ENCODE measurements at regions not wholly inside any gene's neighbourhood (a gene's known extent, or its start where the extent isn't known, plus 50 kb on each side); places are given as distances from the start of the nearest gene placed in this dataset.

DNA sequence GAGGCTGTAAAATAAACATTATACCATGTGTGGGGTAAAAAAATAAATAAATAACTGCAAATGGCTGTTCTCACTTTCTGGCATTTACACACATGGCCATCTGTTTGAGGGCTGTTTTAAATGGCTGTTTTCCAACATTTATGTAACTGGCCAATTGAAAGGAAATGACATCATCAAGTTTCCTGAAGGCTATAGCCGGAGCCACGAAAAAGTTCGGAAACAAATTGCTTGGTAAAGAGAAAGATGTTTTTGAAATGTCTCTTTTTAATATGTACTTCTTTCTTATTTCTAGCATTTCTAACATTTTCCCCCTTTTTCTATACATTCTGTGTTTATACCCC is 95.4 kb upstream of the DAB2 start:
- DNase-seq (ENCODE audit: low read depth): peak; percentile 87

DNA sequence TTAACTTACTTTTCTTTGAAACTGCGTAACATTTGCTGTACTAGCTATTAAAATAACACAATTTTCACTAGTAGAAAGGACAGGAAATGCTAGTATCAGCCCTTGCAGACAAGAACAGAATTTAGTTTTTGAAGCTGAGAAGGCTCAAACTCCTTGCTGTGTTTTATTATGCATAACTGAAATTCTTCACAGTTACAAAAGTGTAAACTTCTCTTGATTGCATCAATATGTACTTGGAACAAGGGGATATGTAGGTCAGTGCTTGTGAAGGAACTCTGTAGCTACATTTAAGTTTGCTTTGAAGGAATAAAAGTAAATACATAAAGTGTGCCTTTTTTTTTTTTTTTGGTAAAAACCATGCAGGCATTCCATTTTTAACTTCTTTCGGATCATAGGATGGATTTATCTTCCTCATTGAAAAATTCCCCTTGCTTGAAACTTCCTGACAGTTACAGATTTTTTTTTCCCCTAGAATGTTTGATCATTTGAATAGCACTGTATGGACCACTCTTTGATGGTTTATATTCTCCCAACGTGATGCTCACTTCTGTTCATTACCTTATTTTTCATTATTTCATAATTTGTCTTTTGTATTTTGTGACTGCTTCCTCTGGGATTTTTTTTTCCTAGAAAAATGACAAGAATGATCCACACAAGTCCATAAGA is 94.9 kb upstream of the DAB2 start:
- peak; percentile 20 for DNase-seq (ENCODE audit: low read depth)

DNA sequence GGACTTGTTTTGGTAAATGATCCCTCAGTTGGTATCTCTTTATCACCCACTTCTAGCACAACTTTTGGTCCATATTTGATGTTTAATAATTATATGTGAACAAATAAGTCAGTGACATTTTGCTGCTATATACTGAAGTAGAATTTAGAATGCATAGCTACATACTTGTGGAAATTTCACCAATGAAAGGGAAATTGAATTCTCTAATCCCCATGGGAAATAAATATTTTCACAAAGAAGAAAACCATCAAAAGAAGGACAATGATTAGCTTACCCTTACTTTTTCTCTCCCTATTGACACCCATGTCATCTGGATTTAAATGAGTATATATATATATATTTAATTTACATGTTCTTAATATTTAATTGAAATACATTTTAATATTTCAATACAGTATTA is 94.3 kb upstream of the DAB2 start:
- no peak for DNase-seq (ENCODE audit: low read depth)

DNA sequence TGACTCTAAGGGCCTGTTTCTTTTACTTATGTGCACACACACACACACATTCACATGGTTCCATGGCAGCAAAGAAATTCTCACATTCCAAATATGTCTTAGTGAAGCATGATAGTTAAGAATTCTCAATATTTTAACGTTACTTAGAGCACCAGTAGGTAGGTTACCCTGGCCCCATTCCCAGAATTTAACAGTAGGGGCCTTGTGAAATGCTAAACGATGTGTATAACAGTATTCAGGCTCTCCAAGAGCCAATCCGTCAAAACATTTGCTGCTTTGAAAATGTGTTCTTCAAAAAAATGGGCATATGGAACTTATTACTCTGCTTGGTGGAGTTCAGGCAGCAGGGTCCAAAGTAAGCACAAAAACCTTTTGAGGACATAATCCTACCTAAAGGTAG is 93.7 kb upstream of the DAB2 start:
- DNase-seq (ENCODE audit: low read depth): peak; percentile 68

DNA sequence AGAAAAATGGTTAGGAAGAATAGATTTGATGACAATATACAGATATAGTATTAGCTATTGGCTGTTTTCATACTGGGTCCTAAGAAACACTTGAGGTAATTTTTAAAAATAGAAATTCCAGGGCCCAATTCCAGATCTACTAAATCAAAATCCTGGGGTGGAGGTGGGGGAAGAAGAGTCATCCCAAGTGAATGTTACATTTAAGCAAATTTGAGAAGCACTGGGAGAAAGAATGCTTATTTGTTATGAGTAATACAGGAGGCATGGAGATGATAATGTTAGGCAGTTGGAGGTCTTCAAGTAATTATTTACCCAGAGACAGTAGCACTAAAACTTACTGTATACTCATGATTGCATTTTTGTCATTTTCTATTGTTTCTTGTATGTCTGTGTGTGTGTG is 93.0 kb upstream of the DAB2 start:
- DNase-seq (ENCODE audit: low read depth): peak; percentile 85

DNA sequence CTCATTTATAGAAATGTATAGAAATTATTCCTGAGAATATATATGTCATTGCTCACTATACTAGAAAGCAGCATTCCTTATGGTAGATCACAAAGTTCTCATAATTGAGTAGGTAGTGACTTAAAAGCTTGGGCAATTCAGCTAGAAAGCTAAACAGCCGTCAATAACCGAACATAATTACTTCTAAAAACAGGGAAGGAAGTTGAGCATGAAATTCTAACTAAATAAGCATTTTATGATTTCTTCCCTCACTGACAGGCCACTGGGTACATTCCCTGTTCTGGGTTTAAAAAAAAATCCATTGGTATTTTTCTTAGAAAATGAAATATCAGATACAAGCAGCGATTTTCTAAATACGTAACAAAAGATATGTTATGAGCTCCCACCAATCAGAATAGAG is 91.1 kb upstream of the DAB2 start:
- DNase-seq (ENCODE audit: low read depth): no peak

DNA sequence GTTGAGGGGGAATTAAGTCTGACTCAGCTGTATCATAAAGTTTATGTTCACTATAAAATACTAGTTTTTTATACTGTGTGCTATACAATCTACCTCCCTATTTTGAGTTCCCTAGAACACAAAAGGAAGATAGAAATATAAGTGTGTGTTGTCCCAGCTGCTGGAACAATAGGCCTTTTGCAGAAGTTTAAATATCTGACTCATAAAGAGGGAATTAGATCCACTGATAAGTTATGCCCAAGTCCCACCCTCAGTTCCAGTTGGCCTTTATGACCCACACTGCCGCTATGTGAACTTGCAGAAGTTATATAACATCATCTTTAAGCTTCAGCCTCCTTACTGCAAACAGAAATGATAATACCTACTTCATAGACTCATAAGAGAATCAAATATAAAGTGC is 88.5 kb upstream of the DAB2 start:
- peak; percentile 76 for DNase-seq (ENCODE audit: low read depth)

DNA sequence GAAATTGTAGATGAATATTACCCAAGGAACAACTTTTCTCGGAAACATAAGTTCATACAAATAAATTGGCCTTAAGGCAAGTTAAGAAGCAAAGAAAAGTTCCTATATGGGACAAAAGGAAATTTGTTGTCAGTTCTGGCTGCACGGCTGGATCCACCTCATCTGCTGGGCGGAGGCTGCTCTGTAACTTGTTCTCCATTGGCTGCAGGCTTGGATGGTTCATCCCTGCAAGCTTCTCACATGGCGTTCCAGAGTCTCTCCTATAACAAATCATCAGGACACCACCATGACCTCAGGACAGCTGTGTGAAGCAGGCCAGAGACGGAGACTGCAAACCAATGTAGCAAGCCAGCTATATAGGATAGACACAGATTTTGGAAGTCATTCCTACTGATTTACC is 81.4 kb upstream of the DAB2 start:
- no peak for DNase-seq (ENCODE audit: low read depth)

DNA sequence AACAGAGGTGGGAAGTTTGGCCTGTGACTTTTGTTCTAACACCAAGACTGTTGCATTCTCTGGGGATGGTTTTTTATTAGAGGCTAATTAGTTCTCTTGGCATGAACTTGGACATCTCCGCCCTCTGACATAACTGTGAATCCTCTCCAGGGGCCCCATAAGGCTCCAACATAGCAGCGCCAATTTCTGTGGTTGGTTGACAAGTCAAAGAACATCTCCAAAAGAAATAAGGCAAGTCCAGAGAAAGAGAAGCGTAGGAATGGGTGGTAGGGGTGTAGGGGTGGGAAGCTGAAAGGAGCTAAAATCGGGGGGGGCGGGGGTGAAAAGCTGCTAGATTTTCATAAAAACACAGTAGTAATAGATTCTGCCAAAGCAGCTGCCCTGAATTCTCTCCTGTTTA is 81.0 kb upstream of the DAB2 start:
- no peak for DNase-seq (ENCODE audit: low read depth)

DNA sequence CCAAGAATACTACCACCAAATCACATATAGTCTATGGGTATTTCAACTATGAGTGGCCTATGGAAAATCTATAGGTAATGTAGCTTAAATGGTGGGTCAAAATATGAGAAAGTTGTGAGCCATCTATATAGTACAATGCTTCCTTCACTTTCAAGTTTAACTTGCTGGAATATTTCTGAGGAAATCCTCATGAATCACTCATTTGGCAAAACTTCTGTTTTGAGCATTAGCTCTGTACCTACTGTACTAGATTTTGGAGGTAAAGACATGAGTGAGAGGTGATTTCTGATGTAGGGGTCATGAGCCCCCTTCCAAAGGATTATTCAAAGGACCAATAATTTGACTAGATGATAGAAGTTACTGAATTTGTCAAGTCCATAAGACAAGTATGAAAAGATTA is 80.6 kb upstream of the DAB2 start:
- DNase-seq (ENCODE audit: low read depth): no peak

DNA sequence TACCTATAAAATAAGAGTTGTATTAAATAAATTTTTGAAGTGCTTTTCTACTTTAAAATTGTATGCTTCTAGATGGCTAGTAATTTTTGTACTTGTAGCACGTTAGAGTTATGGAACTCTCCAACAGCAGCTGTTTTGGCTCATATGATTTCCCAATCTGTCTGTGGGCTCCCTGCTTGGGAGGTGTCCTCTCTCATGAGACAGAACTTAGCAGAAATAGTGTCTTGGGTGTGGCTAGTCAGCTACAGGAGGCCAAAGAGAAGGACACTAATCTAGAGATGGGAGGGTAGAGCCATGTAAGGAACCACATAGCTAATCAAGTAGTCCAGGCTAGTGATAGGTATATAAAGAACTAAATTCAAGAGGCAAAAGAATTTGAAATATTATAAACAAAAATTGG is 78.4 kb upstream of the DAB2 start:
- no peak for DNase-seq (ENCODE audit: low read depth)

DNA sequence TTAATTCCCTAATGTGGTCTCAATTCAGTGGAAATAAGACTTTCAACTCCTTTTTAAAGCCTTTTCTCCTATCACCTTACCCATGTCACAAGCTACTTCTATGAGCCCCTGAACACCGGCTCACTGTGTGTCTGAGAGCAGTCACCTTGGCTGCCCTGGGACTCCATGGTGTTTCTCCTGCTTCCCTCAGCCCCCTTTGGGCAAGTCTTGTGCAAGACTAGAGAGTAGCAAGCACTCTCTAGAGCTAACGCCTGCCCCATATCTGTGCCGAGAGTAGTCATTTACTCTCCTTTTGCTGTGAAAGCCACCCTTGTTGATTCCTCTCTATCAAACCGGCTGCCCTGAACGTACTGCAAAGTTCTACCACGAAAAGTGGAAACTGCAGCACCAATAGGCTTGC is 77.9 kb upstream of the DAB2 start:
- DNase-seq (ENCODE audit: low read depth): no peak

DNA sequence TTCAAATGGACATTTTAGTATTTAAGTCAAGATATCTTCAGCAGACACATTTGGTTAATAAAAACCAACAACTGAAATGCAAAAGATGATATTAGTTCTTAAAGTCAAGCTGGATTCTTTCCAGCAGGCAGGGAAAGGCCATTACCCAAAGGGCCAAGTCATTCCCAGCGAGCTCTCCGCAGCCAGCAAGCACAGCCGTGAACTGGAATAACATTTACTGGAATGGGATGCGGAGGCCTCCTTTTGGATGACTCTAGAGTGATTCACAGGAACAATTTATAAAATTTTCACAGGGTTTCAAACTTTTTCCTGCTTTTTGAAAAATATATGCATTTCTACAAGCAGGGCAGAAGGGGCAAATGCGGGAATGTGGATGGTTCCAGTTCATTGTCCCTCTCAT is 76.6 kb upstream of the DAB2 start:
- peak; percentile 66 for DNase-seq (ENCODE audit: low read depth)

DNA sequence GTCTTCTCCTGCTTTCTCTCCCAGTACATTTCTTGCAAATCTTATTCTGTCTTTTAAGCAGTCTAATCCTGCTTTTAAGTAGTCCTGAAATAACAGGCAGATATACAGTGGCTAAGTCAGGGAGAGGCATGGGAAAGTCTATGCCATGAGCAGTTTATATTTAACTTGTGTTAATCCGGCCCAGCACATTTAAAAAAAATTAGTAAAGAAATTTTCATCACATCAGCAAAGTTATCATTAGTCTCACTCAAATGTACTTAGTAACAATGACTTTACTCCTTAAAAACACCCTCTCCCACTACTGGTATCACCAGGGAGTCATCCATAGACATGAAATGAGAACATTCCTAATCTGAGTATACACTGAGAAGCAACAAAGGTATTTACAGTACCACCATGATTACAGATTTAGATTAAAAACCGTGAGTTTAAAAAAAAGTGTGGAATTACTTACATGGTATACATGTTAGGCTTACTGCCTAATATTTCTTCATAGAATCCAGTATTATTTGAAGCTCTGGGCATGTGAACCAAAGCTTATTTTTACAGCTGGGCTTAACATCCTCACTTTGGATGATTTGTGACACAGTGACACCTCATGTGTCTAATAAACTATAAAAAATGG is 75.9 kb upstream of the DAB2 start:
- no peak for DNase-seq (ENCODE audit: low read depth)

DNA sequence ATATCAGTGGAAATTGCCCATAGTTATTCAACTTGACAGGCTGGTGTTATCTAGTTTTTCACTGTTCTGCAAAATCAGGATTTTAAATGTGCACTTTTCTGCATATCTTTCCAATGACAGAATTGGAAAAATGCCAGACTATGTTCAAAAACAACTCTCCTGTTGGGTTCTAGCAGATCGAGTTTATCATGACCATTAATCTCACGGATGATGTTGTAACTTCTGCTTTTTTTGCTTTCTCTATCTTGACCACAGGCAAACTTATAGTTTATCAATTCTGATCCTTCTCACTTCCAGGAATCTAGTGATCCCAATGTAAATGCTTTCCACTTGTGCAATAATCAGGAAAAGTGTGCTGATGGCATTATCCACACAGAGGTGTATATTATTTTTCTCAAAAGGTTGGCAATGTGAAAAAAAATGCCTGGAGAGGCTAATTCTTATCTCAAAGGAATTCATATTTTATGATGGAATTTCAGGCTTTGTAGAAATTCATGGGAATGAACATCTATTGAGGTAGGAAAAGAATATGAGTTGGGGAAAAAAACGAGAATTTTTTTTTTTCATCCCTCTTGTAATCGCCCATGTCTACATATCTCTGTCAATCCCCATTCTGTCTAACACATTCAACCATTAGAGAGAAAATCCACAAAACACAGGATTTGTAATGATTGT is 73.6 kb upstream of the DAB2 start:
- DNase-seq (ENCODE audit: low read depth): peak; percentile 35

DNA sequence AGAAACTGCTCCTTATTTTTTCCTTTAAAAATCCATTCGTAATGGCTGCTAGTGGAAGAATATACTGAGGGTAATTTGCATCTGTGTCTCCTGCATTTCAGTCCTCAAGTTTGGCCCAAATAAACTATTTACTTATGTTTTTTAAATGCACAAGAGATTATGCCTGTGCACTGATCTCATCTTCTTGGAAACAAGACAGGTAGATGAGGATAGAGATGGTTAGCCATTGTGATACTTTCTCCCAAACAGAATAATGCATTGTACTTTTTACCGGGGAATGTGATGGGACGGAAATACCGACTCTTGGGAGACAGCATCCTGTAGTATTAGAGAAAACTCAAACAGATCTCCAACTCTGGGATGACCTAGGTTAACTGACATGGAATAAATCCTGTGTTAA is 72.5 kb upstream of the DAB2 start:
- DNase-seq (ENCODE audit: low read depth): no peak

DNA sequence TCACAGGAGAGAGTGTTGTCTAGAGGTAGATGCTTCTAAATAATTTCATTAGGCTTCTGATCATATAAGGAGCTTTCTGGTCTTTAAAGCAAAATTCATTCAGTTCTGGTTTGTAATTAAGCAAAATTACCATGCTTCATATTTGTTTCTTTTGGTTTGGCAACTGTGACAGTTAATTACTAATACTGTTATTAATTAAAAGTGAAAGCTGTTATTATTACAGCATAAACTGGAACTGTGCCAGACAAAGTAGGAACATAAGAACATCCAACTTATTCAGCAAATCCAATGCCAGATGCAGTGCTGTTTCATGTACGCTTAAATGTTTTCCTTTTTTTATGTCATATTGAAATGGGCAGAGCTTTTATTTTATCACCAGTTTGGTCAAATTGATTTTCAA is 70.4 kb upstream of the DAB2 start:
- no peak for DNase-seq (ENCODE audit: low read depth)

DNA sequence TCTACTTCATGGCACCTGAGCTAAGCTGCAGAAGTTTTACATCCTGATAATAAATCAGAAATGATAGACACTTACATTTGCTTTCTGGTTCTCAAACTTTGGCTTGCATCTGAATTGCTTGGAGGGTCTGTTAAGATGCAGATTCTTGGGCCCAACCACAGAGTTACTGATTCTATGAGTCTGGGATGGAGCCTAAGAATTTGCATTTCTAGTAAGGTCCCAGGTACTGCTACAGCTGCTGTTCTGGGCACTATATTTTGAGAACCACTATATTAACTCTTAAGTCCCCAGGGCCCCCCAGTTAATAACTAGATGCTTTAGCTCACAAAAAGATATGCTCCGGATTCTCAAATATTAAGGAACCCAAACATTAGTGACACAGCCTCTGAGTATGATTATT is 69.8 kb upstream of the DAB2 start:
- no peak for DNase-seq (ENCODE audit: low read depth)

DNA sequence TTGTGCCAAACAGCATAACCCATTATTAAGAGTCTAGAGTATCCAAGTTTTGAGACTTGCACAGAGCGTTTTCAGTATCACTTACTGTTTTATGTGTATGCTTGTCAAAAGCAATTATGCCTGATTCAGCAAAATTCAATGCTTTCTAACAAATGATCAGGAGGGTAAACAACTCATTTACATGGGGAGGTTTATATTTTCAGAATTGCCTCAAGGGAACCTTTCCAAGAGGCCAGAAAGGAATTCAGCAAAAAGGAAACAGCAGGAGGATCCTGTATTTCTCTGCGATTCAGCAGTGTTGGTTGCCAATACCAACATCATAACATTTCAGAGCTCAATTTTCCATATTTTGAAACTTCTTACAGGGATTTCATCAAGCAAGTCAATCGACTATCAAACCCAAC is 69.3 kb upstream of the DAB2 start:
- no peak for DNase-seq (ENCODE audit: low read depth)

DNA sequence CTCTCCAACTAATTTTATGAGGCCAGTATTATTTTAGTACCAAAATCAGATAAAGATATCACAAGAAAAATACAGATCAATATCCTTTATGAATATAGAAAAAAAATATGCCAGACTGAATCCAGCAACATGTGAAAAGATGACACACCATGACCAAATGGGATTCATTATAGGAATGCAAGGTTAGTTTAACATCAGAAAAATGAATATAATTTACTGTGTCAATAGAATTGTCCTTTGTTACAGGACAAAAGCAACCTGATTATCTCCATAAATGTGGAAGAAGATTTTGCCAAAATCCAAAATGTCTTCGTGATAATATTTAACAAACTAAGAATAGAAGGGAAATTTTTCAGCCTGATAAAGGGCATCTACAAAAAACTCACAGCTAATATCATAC is 66.4 kb upstream of the DAB2 start:
- no peak for DNase-seq (ENCODE audit: low read depth)

DNA sequence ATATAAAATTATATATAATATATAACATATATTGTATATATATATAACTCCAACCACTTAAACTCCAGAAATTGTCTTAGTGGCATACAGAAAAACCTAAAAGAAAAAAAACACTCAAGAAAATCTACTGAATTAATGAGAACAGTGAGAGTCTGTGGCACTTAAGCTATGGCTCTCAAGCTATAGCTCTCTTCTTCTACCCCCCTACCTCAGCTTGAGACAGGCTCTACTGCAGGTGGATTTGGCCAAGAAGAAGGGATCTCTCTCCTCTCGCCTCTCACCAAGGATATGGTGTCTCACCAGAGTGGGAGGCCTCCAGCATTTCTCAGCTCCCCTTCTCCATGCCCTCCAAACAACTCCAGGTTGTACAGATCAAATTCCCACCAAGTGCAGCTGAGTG is 64.5 kb upstream of the DAB2 start:
- DNase-seq (ENCODE audit: low read depth): no peak

DNA sequence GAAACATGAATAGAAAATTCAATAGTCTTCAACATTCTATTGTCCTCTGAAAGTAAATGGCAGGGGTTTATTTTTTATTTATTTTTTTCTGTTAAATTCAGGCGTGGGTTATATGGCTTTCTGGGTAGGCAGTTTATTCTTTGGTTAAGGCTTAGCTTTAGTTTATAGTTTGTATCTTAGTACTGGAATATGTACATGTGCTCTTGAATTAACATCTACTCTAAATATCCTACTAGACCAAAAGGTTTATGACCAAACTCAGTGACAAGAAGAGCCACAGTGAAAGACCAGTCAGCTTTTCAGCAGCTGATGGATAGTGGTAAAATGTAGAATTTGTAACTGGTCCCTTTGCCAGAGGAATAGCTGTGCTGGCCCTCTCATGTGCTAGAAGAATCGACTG is 62.0 kb upstream of the DAB2 start:
- no peak for DNase-seq (ENCODE audit: low read depth)

DNA sequence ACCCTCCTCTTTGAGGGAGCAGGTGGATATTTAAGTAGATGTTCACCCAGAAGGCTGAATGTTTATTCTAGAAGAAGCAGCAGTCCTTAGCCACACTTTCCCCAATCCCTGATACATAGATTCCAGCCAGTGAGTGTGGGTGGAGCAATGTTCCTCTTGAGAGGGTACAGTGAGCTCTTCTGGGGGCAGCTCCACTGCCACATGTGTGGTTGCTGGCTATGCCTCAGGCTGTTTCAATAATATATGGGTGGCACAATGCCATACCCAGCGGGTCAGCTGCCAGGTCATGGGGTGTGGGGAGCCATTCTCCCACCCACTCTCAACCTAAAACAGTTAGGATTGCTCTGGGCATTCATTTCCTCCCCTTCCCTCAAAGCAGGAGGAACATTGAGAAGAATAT is 61.6 kb upstream of the DAB2 start:
- no peak for DNase-seq (ENCODE audit: low read depth)

DNA sequence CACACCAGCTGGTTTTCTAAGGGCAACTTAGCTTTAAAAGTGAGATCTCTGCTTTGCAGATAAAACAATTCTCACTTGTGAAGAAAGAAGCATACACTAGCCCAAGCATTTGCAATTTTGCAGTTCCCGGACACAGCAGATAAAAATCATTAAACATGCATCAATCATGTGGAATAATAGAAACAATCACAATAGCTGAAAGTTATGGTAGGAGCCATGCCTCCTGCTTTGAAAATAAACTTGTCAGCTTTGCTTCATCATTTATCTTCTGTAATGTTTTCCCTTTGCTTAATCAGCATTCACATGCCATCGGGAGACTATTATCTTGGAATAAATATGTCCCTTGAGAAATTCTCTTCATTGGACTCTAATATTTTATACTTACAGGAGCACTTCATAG is 60.3 kb upstream of the DAB2 start:
- DNase-seq (ENCODE audit: low read depth): no peak
